HG03439 (cell line): ENCODE measurements at regions not wholly inside any gene's neighbourhood (a gene's known extent, or its start where the extent isn't known, plus 50 kb on each side); places are given as distances from the start of the nearest gene placed in this dataset.

Experiments
- ATAC-seq: cut with Tn5 transposase; IDR thresholded peaks from one replicate; pipeline ENCODE4 v1.9.1; 2021; ENCODE audit warnings: mild to moderate bottlenecking, moderate library complexity; ENCODE audit not compliant: unreplicated experiment

DNA sequence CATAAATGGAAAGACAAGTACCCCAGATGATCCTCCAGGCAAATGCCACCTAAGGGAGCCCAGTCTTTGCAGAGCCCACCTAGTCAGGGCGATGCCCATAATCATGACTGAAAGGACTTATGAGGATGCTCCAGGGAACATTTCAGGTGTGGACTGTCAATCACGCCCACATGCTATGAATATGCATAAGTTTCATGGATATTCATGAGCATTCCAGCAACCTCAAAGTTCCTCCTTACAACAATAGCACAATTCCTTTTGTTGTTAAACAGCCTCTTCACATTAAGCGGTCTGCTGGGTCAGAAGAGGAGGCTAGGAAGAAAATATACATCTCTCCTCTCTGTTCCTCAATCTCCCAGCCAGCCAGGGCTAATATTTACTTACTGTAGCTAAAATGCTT is 161.6 kb downstream of the C5orf15 start:
- ATAC-seq = no peak

DNA sequence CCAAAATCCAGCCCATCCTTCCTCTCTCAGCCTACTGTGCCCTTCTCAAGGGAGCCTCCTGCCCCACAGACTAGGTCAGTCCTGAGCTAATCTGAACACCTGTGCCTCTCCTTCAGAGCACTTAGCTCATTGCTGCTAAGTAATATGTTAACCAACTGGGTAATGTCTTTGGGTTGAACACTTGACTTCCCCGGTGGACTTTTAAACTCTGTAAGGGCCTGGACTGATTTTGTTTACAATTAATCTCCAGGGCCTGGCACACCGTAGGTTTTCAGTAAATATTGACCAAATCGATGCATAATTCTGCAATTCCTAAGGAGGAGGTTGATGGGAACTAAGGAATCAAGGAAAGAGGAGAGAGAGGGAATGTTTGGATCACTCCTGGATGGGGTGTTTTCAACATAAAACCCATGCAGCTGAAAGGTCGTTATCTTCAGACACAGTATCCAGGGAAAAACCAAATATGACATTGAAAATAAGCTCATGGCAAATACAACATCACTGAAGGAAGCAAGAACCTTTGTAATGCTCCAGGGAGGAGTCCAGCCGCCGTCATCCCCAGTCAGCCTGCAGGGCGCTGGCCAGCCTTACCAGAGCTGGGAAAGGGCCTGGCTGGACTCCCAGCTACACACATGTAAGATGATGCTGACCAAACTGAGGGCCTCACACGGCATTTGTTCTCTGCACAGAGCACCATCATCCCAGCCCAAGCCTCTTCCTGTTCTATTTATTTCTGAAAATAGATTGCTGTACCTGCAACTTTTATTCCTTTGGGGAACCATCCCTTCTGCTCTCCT is 166.3 kb downstream of the C5orf15 start:
- no peak for ATAC-seq

DNA sequence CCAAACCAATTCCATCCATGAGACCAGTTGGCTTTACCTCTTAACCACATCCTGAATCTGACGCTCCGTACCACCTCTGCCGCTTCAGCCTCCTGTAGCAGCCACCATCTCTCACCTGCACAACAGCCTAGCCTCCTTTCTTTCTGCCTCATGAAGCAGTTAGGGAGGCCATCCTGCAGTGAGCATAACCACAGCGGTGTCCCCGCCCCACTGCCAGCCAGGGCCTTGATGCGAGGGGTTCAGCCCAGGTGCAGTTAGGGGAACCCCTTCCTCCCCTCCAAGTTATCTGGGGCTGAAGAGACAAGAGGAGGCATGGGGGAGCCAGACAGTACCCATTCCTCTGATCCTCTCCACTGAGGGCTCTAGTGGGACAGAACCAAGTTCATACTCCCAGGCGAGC is 167.0 kb downstream of the C5orf15 start:
- no peak for ATAC-seq

GRCh38 chr5:133799571-133800237 is 168.7 kb downstream of the C5orf15 start:
- no peak for ATAC-seq

- ATAC-seq = no peak
These were observed 171.3 kb downstream of the C5orf15 start for GRCh38 chr5:133797167-133797566.

GRCh38 chr5:133796186-133796585 is 172.2 kb downstream of the C5orf15 start:
- no peak for ATAC-seq

DNA sequence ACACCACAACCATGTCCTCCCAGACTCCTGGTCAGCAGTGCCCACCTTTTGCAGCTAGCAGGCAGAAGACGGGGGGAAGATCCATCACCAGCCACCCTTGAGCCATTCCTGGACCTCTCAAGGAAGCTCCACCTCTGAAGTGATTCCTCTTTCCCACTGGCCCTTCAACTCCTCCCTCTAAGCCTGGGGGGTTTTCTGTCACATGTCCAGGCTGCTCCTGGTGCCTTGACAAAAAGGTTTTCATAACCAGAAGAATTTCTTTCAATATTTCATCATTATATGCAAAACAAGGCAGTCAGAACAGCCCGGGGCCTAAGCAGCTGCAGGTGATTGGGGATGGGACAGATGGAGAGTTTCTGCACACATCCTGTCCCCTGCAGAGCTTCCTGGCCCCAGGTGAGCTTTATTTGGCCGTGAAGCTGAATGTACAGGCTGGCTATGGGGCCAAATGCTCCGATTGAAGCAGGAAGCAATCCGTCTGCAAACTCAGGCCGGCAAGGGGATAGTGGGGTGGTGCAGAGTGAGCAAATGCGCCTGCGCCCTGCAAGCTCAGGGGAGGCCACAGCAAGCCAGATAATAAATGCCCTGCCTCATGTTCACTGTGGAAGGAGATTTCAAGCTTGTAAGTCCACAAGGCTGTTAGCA is 173.5 kb downstream of the C5orf15 start:
- ATAC-seq = no peak

DNA sequence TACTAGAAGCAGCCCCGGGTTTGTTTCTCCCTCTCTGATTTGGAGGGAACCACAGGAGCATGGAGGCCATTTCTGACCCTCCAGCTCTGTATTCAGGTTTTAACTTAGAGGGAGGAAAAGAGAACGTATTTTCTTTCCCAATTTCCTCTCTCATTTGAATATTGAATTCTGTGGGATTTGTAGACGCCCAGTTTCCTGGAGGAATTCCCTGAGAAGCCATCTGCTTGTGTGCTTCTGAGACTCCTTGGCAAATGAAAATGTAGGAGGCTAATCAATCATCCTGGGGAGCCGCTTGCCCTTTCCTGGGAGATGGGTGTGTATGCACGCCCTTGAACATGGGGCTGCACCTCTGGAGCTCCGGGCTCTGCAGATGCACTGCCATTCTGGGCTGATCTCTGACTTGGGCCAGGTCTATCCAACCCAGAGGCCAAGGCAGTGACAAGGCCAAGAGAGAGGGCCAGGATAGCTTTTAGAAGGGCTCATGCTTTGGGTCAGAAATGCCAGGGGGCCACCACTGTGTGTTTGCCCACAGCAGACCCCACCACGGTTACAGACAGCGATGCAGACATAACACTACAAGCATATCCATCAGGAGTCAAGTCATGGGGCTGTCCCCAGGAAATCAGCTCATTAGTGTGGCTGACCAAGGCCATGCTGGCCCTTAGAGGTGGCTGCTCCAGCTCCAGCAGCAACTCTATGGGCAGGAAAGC is 174.5 kb downstream of the C5orf15 start:
- no peak for ATAC-seq

GRCh38 chr5:133792655-133793054 is 175.8 kb downstream of the C5orf15 start:
- ATAC-seq = no peak

- no peak for ATAC-seq
These were observed 176.4 kb downstream of the C5orf15 start for GRCh38 chr5:133792024-133792423.

DNA sequence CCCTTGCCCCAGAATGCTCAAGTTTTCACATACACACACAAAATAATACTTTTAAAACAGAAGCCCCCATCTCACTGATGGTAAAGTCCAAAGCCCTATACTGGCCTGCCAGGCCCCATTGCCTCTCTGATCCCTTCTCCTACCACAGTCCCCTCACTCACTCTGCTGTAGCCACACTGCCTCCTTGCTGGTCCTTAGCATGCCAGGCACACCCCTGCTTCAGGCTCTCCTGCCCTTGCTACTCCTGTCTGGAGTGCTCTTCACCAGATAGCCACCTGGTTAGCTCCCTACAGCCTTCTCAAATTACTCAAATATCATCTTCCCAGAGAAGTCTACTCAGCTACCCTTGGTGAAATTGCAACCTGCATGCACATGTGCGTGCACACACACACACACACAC is 177.5 kb downstream of the C5orf15 start:
- ATAC-seq = no peak

- ATAC-seq = no peak
These were observed 177.1 kb upstream of the FSTL4 start for GRCh38 chr5:133789428-133789827.

DNA sequence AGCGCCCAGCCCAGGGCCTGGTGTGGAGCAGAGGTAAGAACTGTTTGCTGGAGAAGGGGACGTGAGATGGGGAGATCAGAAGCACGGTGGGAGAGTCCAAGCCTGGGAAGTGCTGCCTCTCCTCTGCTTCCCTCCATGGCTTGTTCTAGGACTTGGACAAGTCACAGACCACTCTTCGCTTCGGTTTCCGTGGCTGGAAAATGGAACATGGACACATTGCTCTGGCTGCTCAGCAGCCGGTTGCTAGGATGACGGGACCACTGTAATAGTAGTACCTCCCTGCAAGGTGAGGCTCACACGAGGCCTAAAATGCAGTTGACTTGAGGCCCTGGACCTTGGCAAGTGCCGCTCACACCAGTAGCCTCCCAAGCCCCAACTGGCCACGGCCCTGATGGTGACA is 175.8 kb upstream of the FSTL4 start:
- ATAC-seq = no peak

GRCh38 chr5:133786420-133786819 is 174.1 kb upstream of the FSTL4 start:
- ATAC-seq = no peak

- no peak for ATAC-seq
These were observed 172.8 kb upstream of the FSTL4 start for GRCh38 chr5:133785182-133785581.

DNA sequence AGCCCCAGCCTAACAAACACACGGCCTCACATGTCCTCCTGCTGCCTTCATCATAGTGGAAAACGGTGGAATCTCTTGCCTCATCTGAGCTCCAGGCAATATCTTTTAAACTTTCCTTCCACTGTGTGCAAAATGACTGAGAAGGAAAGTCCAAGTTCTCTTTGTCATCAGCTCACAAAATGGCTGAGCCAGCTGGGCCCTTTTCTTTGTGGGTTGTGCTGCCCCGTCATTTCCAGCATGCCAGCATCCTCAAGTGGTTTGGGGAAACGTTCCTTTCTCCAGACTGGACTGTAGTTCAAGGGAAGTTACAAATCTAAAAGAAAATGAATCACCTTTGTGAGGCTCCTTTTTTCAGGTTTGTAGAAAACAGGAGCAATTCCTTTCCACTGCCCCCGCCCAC is 171.1 kb upstream of the FSTL4 start:
- ATAC-seq = no peak

DNA sequence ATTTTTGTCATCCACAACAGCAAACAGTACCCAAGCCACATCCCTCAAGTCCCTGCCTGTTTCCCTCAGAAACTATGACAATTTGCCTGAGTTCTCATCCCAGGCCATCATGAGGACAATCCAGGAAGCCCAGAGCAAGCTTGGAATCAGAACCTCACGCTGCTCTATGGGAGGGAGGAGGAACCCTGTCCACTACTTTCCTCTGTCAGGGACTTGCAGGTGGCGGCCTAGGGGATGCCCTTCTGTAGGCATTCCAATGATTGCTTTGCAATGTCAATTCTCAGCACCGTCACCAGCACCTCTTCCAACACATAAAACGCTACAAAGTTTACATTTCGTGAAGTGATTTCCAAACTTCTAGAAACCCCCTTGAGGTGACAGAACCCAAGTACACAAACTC is 170.4 kb upstream of the FSTL4 start:
- ATAC-seq = no peak

- no peak for ATAC-seq
These were observed 169.3 kb upstream of the FSTL4 start for GRCh38 chr5:133781436-133782225.

DNA sequence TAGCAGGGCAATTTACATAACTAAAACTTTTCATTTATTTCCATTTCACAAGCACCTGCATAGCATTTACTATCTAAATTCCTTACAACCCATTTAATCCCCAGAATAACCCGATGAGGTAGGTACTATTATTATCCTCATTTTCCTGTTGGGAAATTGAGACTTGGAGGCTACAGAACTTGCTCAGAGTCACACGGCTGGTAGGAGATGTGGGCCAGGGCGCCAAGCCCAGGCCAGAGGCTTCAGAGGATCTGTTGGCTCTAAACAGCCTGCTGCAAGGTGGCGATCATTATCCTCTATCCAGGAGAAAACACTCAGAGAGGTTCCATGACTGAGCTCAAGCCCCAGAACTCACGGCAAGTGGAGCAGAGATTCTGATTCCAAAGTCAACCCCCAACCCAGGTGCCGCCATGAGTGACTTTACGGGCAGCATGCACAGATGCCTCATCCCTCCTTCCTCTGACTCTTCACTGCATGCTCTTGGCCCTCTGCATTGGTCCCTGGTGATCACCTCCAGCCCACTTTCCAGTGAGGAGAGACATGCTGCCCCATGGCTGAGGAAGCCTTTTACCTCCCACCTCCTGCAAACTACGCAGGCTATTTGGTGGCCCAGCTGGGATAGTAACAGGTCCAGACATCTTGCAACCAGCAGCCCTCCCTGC is 168.4 kb upstream of the FSTL4 start:
- no peak for ATAC-seq

DNA sequence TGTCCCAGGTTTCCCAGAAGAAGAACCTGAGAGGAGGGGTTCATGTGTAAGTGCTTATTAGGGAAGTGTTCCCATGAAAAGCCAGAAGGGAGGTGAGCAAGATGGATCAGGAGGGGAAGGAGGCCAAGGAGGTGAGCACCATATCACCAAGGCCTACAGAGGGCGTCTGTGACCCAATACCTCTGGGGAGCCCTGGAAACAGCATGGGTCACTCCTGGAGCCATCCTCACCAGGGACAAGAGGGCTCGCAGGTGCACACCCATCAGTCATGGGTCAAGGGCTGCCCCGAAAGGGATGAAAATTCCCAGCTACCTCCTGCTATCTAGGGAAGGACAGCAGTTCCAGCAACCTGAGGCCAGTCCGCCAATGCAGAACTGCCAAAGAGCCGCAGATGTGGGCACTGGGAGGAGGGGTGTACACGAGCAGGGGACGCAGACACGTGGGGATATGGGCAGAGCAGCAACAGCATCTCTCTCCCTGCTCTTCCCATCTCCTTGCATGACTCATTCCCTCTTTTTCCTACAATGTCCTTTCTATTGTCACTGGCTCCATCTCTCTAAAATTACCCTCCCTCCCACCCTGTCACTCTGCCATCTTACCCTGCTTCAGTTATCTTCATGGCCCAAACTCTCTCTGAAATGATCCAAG is 167.6 kb upstream of the FSTL4 start:
- ATAC-seq = no peak
